Gastrocnemius medialis (tissue), 4 donors: ENCODE measurements at regions not wholly inside any gene's neighbourhood (a gene's known extent, or its start where the extent isn't known, plus 50 kb on each side); places are given as distances from the start of the nearest gene placed in this dataset.

Experiments
- POLR2A ChIP-seq, 2 donors: fragments of 450-650 bp; IDR thresholded peaks; one replicate each; pipeline ENCODE4 v1.6.1; 2017; ENCODE audit warnings: antibody characterized with exemption in 2 of 2, mild to moderate bottlenecking in 2 of 2, moderate library complexity in 2 of 2
- TF ChIP-seq, protein P1 (sequence below), 5 experiments: fragments of 450-650 bp in 3 of 5; fragments of 200-600 bp in 2 of 5; sonication (generic) in 2 of 5; IDR thresholded peaks in 4 of 5; conservative IDR thresholded peaks in 1 of 5; 1 replicate in 4 of 5; 2 replicates in 1 of 5; pipeline ENCODE4 v1.5.1; 2016 to 2019; ENCODE audit warnings: antibody characterized with exemption in 5 of 5, mild to moderate bottlenecking in 3 of 5, moderate library complexity in 3 of 5

GRCh38 chr15:89003865-89004725 lies 84.2 kb upstream of the ABHD2 start:
- TF ChIP-seq, protein P1, sequence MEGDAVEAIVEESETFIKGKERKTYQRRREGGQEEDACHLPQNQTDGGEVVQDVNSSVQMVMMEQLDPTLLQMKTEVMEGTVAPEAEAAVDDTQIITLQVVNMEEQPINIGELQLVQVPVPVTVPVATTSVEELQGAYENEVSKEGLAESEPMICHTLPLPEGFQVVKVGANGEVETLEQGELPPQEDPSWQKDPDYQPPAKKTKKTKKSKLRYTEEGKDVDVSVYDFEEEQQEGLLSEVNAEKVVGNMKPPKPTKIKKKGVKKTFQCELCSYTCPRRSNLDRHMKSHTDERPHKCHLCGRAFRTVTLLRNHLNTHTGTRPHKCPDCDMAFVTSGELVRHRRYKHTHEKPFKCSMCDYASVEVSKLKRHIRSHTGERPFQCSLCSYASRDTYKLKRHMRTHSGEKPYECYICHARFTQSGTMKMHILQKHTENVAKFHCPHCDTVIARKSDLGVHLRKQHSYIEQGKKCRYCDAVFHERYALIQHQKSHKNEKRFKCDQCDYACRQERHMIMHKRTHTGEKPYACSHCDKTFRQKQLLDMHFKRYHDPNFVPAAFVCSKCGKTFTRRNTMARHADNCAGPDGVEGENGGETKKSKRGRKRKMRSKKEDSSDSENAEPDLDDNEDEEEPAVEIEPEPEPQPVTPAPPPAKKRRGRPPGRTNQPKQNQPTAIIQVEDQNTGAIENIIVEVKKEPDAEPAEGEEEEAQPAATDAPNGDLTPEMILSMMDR (IDR thresholded peaks at IDR 0.05 in 4 of 5, conservative IDR thresholded peaks at IDR 0.05 in 1 of 5): peak in 3 of 5 experiments; percentile 26 to 29 (median 26)
- no peak for TF ChIP-seq POLR2A (IDR thresholded peaks at IDR 0.05)
